GM23338 (cell line): ENCODE measurements at regions not wholly inside any gene's neighbourhood (a gene's known extent, or its start where the extent isn't known, plus 50 kb on each side); places are given as distances from the start of the nearest gene placed in this dataset.

Experiments used
- ATAC-seq: fragments of 200-7000 bp; cut with Tn5 transposase; 3 replicates; pipeline ENCODE4 v1.9.1; 2020
- DNase-seq: peaks from one replicate; pipeline ENCODE4 v3.0.0-alpha.2; 2015; ENCODE audit warnings: low spot score
- H2AFZ ChIP-seq: fragments of 200-600 bp; sonication (generic); 2 replicates; pipeline ENCODE4 v1.8.0; 2016; ENCODE audit warnings: antibody characterized with exemption, mild to moderate bottlenecking, moderate library complexity
- H3F3A ChIP-seq: fragments of 200-600 bp; sonication (generic); replicated peaks from 2 replicates; pipeline ENCODE4 v1.8.0; 2017; ENCODE audit warnings: antibody characterized with exemption, mixed run types, low read depth
- H3K27ac ChIP-seq: fragments of 200-600 bp; sonication (generic); 2 replicates; pipeline ENCODE4 v1.6.1; 2016; ENCODE audit warnings: low read depth
- H3K27me3 ChIP-seq: fragments of 200-600 bp; sonication (generic); 2 replicates; pipeline ENCODE4 v1.8.0; 2016; ENCODE audit warnings: mild to moderate bottlenecking, mixed run types, moderate library complexity; ENCODE audit not compliant: insufficient read depth
- H3K36me3 ChIP-seq: fragments of 200-600 bp; sonication (generic); 2 replicates; pipeline ENCODE4 v1.8.0; 2016; ENCODE audit warnings: mild to moderate bottlenecking; ENCODE audit not compliant: insufficient read depth
- H3K4me1 ChIP-seq: fragments of 200-600 bp; sonication (generic); 2 replicates; pipeline ENCODE4 v1.8.0; 2016; ENCODE audit warnings: mild to moderate bottlenecking, moderate library complexity; ENCODE audit not compliant: insufficient read depth
- H3K4me2 ChIP-seq: fragments of 200-600 bp; sonication (generic); 2 replicates; pipeline ENCODE4 v1.7.1; 2017; ENCODE audit warnings: mixed run types
- H3K4me3 ChIP-seq: fragments of 200-600 bp; sonication (generic); 2 replicates; pipeline ENCODE4 v1.6.1; 2016; ENCODE audit warnings: mixed run types
- H3K79me2 ChIP-seq: fragments of 200-600 bp; sonication (generic); replicated peaks from 2 replicates; pipeline ENCODE4 v1.8.0; 2017; ENCODE audit warnings: mild to moderate bottlenecking; ENCODE audit not compliant: insufficient read depth
- H3K9me2 ChIP-seq: fragments of 200-600 bp; sonication (generic); 2 replicates; pipeline ENCODE4 v1.8.0; 2017; ENCODE audit not compliant: insufficient read depth
- H4K20me1 ChIP-seq: fragments of 200-600 bp; sonication (generic); replicated peaks from 2 replicates; pipeline ENCODE4 v1.8.0; 2017; ENCODE audit warnings: mild to moderate bottlenecking; ENCODE audit not compliant: insufficient read depth
- H3K27ac Mint-ChIP-seq: 2 replicates; pipeline ENCODE4 v1.8.0; 2020; ENCODE audit warnings: inconsistent platforms, mild to moderate bottlenecking, moderate library complexity, mixed read lengths
- H3K27me3 Mint-ChIP-seq: 3 replicates; pipeline ENCODE4 v1.8.0; 2022; ENCODE audit warnings: low read depth, mild to moderate bottlenecking, moderate library complexity, mixed read lengths, inconsistent platforms; ENCODE audit not compliant: insufficient read depth, poor library complexity
- H3K36me3 Mint-ChIP-seq: 3 replicates; pipeline ENCODE4 v1.8.0; 2021; ENCODE audit warnings: low read depth, mild to moderate bottlenecking, inconsistent platforms, moderate library complexity, mixed read lengths
- H3K4me1 Mint-ChIP-seq: 3 replicates; pipeline ENCODE4 v1.8.0; 2020; ENCODE audit warnings: mild to moderate bottlenecking, inconsistent platforms, mixed read lengths
- H3K4me3 Mint-ChIP-seq: 3 replicates; pipeline ENCODE4 v1.8.0; 2021; ENCODE audit warnings: moderate library complexity, mild to moderate bottlenecking, inconsistent platforms, mixed read lengths
- H3K9me3 Mint-ChIP-seq: 3 replicates; pipeline ENCODE4 v1.8.0; 2020; ENCODE audit warnings: moderate library complexity, mild to moderate bottlenecking, inconsistent platforms, mixed read lengths
- EZH2 ChIP-seq: fragments of 200-600 bp; sonication (generic); IDR thresholded peaks from one replicate; pipeline ENCODE4 v1.8.0; 2017; ENCODE audit warnings: antibody characterized with exemption, mild to moderate bottlenecking, low read depth; ENCODE audit not compliant: unreplicated experiment
- EZH2phosphoT487 ChIP-seq: fragments of 200-600 bp; sonication (generic); IDR thresholded peaks from one replicate; pipeline ENCODE4 v1.8.1; 2018; ENCODE audit warnings: antibody characterized with exemption; ENCODE audit not compliant: unreplicated experiment
- NANOG ChIP-seq: IDR thresholded peaks from 2 replicates; pipeline ENCODE4 v1.6.1; 2016; ENCODE audit warnings: antibody characterized with exemption, borderline replicate concordance
- POLR2AphosphoS5 ChIP-seq: IDR thresholded peaks from 2 replicates; pipeline ENCODE4 v1.6.1; 2016; ENCODE audit warnings: antibody characterized with exemption, low read depth
- ZNF114 ChIP-seq: fragments of 250-450 bp; sonication (Bioruptor Pico); IDR thresholded peaks from 2 replicates; pipeline ENCODE4 v1.5.0; 2020; ENCODE audit warnings: mild to moderate bottlenecking, moderate library complexity
- TF ChIP-seq, protein P1 (sequence below): fragments of 250-450 bp; sonication (Bioruptor Pico); IDR thresholded peaks from 2 replicates; pipeline ENCODE4 v1.5.0; 2020; ENCODE audit warnings: mild to moderate bottlenecking, moderate library complexity
- TF ChIP-seq, protein P2 (sequence below), 2 experiments: fragments of 200-600 bp in 1 of 2; sonication (generic) in 1 of 2; conservative IDR thresholded peaks; 2 replicates each; pipeline versions ENCODE4 v1.5.1 to v1.6.1; 2016 to 2017; ENCODE audit warnings: antibody characterized with exemption in 2 of 2, low read depth in 2 of 2, mild to moderate bottlenecking in 2 of 2, moderate library complexity in 1 of 2
- TF ChIP-seq, protein P3 (sequence below): IDR thresholded peaks from one replicate; pipeline ENCODE4 v1.6.1; 2018; ENCODE audit warnings: antibody characterized with exemption; ENCODE audit not compliant: unreplicated experiment
- TF ChIP-seq, protein P4 (sequence below): IDR thresholded peaks from 2 replicates; pipeline ENCODE4 v1.6.1; 2016; ENCODE audit warnings: antibody characterized with exemption

DNA sequence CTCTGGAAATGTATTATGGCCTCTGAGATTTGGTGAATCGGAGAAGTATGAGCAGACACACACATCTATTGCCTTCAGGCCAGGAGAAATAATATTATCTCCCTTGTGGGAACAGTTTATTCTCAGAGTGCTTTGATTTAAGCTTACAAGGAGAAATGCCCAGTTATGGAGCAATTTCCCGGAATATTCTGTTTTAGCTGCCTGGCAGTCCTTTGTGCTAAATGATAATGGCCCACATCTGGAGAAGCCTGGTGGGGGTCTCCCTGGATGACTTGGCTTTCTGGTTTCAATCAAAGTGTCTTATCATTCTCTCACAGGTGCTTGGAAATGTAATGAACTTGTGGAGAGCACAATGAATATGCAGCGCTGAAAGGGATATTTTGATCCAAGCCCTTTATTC, 389.6 kb upstream of the USP24 start (continued):
- TF ChIP-seq, protein P1, sequence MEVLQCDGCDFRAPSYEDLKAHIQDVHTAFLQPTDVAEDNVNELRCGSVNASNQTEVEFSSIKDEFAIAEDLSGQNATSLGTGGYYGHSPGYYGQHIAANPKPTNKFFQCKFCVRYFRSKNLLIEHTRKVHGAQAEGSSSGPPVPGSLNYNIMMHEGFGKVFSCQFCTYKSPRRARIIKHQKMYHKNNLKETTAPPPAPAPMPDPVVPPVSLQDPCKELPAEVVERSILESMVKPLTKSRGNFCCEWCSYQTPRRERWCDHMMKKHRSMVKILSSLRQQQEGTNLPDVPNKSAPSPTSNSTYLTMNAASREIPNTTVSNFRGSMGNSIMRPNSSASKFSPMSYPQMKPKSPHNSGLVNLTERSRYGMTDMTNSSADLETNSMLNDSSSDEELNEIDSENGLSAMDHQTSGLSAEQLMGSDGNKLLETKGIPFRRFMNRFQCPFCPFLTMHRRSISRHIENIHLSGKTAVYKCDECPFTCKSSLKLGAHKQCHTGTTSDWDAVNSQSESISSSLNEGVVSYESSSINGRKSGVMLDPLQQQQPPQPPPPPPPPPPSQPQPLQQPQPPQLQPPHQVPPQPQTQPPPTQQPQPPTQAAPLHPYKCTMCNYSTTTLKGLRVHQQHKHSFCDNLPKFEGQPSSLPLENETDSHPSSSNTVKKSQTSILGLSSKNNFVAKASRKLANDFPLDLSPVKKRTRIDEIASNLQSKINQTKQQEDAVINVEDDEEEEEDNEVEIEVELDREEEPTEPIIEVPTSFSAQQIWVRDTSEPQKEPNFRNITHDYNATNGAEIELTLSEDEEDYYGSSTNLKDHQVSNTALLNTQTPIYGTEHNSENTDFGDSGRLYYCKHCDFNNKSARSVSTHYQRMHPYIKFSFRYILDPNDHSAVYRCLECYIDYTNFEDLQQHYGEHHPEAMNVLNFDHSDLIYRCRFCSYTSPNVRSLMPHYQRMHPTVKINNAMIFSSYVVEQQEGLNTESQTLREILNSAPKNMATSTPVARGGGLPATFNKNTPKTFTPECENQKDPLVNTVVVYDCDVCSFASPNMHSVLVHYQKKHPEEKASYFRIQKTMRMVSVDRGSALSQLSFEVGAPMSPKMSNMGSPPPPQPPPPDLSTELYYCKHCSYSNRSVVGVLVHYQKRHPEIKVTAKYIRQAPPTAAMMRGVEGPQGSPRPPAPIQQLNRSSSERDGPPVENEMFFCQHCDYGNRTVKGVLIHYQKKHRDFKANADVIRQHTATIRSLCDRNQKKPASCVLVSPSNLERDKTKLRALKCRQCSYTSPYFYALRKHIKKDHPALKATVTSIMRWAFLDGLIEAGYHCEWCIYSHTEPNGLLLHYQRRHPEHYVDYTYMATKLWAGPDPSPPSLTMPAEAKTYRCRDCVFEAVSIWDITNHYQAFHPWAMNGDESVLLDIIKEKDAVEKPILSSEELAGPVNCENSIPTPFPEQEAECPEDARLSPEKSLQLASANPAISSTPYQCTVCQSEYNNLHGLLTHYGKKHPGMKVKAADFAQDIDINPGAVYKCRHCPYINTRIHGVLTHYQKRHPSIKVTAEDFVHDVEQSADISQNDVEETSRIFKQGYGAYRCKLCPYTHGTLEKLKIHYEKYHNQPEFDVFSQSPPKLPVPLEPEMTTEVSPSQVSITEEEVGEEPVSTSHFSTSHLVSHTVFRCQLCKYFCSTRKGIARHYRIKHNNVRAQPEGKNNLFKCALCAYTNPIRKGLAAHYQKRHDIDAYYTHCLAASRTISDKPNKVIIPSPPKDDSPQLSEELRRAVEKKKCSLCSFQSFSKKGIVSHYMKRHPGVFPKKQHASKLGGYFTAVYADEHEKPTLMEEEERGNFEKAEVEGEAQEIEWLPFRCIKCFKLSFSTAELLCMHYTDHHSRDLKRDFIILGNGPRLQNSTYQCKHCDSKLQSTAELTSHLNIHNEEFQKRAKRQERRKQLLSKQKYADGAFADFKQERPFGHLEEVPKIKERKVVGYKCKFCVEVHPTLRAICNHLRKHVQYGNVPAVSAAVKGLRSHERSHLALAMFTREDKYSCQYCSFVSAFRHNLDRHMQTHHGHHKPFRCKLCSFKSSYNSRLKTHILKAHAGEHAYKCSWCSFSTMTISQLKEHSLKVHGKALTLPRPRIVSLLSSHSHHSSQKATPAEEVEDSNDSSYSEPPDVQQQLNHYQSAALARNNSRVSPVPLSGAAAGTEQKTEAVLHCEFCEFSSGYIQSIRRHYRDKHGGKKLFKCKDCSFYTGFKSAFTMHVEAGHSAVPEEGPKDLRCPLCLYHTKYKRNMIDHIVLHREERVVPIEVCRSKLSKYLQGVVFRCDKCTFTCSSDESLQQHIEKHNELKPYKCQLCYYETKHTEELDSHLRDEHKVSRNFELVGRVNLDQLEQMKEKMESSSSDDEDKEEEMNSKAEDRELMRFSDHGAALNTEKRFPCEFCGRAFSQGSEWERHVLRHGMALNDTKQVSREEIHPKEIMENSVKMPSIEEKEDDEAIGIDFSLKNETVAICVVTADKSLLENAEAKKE (CRISPR knock-in tag): no peak
- TF ChIP-seq, protein P2, sequence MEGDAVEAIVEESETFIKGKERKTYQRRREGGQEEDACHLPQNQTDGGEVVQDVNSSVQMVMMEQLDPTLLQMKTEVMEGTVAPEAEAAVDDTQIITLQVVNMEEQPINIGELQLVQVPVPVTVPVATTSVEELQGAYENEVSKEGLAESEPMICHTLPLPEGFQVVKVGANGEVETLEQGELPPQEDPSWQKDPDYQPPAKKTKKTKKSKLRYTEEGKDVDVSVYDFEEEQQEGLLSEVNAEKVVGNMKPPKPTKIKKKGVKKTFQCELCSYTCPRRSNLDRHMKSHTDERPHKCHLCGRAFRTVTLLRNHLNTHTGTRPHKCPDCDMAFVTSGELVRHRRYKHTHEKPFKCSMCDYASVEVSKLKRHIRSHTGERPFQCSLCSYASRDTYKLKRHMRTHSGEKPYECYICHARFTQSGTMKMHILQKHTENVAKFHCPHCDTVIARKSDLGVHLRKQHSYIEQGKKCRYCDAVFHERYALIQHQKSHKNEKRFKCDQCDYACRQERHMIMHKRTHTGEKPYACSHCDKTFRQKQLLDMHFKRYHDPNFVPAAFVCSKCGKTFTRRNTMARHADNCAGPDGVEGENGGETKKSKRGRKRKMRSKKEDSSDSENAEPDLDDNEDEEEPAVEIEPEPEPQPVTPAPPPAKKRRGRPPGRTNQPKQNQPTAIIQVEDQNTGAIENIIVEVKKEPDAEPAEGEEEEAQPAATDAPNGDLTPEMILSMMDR (conservative IDR thresholded peaks at IDR 0.05; ENCODE audit: low read depth in 2 of 2): no peak
- no peak for TF ChIP-seq EZH2phosphoT487

DNA sequence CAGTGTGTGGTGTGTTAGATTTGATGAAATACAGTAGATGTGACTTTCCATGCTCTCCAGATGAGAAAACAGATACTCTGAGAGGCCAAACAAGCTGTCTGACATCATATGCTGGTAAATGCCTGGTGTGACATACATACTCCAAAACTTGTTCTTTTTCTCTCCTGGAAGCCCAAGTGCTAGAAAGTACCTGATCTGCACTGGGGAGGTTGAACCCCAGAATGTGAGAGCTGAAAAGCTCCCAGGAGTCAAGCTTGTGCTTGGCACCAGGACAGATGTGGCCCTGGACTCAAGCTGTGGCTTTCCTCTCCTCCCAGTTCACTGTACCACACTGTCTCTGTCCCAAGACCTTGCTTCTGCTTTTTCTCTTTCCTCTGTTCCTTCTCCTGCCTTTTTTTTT, 389.0 kb upstream of the USP24 start:
- no peaks in the 10 kb centered on the region for H3K27me3 ChIP-seq
- Mint-ChIP-seq H3K27ac (no peak overlapping the region), H3K27me3 (no peaks in the 10 kb centered on the region), H3K4me3 (no peak overlapping the region), H3K4me1 (peaks cover 7% of the 10 kb centered on the region; the same call in 2 of the 3 replicates), H3K36me3 (peaks cover 20% of the 10 kb centered on the region), H3K9me3 (peaks cover 32% of the 10 kb centered on the region)
- DNase-seq: no peak
- no peak for ATAC-seq
- H2AFZ ChIP-seq: no peak overlapping the region
- H3F3A ChIP-seq: no peaks in the 10 kb centered on the region
- H3K4me3 ChIP-seq: no peak overlapping the region
- H3K79me2 ChIP-seq: no peaks in the 10 kb centered on the region
- no peaks in the 10 kb centered on the region for H4K20me1 ChIP-seq
- no peak overlapping the region for H3K27ac ChIP-seq
- H3K4me2 ChIP-seq: no peak overlapping the region
- H3K4me1 ChIP-seq: 0 out of 2 replicates have a peak, but pooled peaks cover 5% of the 10 kb centered on the region
- H3K36me3 ChIP-seq: no peaks in the 10 kb centered on the region; the same call in 1 of the 2 replicates
- peaks cover 8% of the 10 kb centered on the region; the same call in 1 of the 2 replicates for H3K9me2 ChIP-seq
- TF ChIP-seq EZH2: no peak
- TF ChIP-seq, protein P3, sequence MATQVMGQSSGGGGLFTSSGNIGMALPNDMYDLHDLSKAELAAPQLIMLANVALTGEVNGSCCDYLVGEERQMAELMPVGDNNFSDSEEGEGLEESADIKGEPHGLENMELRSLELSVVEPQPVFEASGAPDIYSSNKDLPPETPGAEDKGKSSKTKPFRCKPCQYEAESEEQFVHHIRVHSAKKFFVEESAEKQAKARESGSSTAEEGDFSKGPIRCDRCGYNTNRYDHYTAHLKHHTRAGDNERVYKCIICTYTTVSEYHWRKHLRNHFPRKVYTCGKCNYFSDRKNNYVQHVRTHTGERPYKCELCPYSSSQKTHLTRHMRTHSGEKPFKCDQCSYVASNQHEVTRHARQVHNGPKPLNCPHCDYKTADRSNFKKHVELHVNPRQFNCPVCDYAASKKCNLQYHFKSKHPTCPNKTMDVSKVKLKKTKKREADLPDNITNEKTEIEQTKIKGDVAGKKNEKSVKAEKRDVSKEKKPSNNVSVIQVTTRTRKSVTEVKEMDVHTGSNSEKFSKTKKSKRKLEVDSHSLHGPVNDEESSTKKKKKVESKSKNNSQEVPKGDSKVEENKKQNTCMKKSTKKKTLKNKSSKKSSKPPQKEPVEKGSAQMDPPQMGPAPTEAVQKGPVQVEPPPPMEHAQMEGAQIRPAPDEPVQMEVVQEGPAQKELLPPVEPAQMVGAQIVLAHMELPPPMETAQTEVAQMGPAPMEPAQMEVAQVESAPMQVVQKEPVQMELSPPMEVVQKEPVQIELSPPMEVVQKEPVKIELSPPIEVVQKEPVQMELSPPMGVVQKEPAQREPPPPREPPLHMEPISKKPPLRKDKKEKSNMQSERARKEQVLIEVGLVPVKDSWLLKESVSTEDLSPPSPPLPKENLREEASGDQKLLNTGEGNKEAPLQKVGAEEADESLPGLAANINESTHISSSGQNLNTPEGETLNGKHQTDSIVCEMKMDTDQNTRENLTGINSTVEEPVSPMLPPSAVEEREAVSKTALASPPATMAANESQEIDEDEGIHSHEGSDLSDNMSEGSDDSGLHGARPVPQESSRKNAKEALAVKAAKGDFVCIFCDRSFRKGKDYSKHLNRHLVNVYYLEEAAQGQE: no peak
- TF ChIP-seq, protein P4, sequence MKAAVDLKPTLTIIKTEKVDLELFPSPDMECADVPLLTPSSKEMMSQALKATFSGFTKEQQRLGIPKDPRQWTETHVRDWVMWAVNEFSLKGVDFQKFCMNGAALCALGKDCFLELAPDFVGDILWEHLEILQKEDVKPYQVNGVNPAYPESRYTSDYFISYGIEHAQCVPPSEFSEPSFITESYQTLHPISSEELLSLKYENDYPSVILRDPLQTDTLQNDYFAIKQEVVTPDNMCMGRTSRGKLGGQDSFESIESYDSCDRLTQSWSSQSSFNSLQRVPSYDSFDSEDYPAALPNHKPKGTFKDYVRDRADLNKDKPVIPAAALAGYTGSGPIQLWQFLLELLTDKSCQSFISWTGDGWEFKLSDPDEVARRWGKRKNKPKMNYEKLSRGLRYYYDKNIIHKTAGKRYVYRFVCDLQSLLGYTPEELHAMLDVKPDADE: no peak
- TF ChIP-seq ZNF114 (CRISPR knock-in tag): no peak
- TF ChIP-seq POLR2AphosphoS5: no peak
- no peak for TF ChIP-seq NANOG
